ENCODE measurements at regions not wholly inside any gene's neighbourhood (a gene's known extent, or its start where the extent isn't known, plus 50 kb on each side); places are given as distances from the start of the nearest gene placed in this dataset.

- Histone ChIP-seq H3K4me2 (ENCODE audit: low read depth, low read length) (no peak overlapping the region), H3K79me2 (ENCODE audit: low read length) (no peaks in the 10 kb centered on the region), H3K27ac (ENCODE audit: low read length) (no peak overlapping the region), H4K20me1 (ENCODE audit: insufficient read depth, low read length) (no peaks in the 10 kb centered on the region), H3K27me3 (replicated peaks; ENCODE audit: insufficient read depth, low read length) (no peaks in the 10 kb centered on the region), H3F3A (ENCODE audit: insufficient read depth, low read length) (no peaks in the 10 kb centered on the region), H3K36me3 (replicated peaks; ENCODE audit: insufficient read depth, low read length) (no peaks in the 10 kb centered on the region), H3K9me2 (replicated peaks; ENCODE audit: insufficient read depth, low read length) (no peaks in the 10 kb centered on the region), H3K4me1 (ENCODE audit: low read length) (no peaks in the 10 kb centered on the region), H3K9ac (ENCODE audit: low read length) (no peak overlapping the region), H3K4me3 (ENCODE audit: low read length) (no peak overlapping the region), H2AFZ (ENCODE audit: low read length) (no peak overlapping the region), H3K9me3 (replicated peaks; ENCODE audit: insufficient read depth, low read length) (no peaks in the 10 kb centered on the region)
- no peak for DNase-seq
- TF ChIP-seq CTCF (IDR thresholded peaks at IDR 0.05; ENCODE audit: low read length) (no peak), EZH2phosphoT487 (IDR thresholded peaks at IDR 0.05; ENCODE audit: low read length) (no peak), EZH2 (optimal IDR thresholded peaks at IDR 0.05; ENCODE audit: low read depth, low read length) (no peak)
Measured at GRCh38 chr6:165167311-165167710, 142.1 kb downstream of the C6orf118 start.

GRCh38 chr6:165163519-165163918 is 145.9 kb downstream of the C6orf118 start:
- H2AFZ ChIP-seq (ENCODE audit: low read length): no peak overlapping the region
- no peak overlapping the region for H3K4me3 ChIP-seq (ENCODE audit: low read length)
- H3K9me2 ChIP-seq (replicated peaks; ENCODE audit: insufficient read depth, low read length): no peaks in the 10 kb centered on the region
- no peak overlapping the region for H3K4me2 ChIP-seq (ENCODE audit: low read depth, low read length)
- no peaks in the 10 kb centered on the region for H3K9me3 ChIP-seq (replicated peaks; ENCODE audit: insufficient read depth, low read length)
- H3F3A ChIP-seq (ENCODE audit: insufficient read depth, low read length): no peaks in the 10 kb centered on the region
- H3K36me3 ChIP-seq (replicated peaks; ENCODE audit: insufficient read depth, low read length): no peaks in the 10 kb centered on the region
- H3K27ac ChIP-seq (ENCODE audit: low read length): no peak overlapping the region
- H4K20me1 ChIP-seq (ENCODE audit: insufficient read depth, low read length): no peaks in the 10 kb centered on the region
- no peak for DNase-seq
- no peaks in the 10 kb centered on the region for H3K4me1 ChIP-seq (ENCODE audit: low read length)
- H3K27me3 ChIP-seq (replicated peaks; ENCODE audit: insufficient read depth, low read length): no peaks in the 10 kb centered on the region
- H3K79me2 ChIP-seq (ENCODE audit: low read length): no peaks in the 10 kb centered on the region
- TF ChIP-seq CTCF (IDR thresholded peaks at IDR 0.05; ENCODE audit: low read length): no peak
- TF ChIP-seq EZH2 (optimal IDR thresholded peaks at IDR 0.05; ENCODE audit: low read depth, low read length): no peak
- no peak for TF ChIP-seq EZH2phosphoT487 (IDR thresholded peaks at IDR 0.05; ENCODE audit: low read length)
- H3K9ac ChIP-seq (ENCODE audit: low read length): no peak overlapping the region

GRCh38 chr6:165159460-165159859 is 149.9 kb downstream of the C6orf118 start:
- H3K9ac ChIP-seq (ENCODE audit: low read length): no peak overlapping the region
- no peak for TF ChIP-seq CTCF (IDR thresholded peaks at IDR 0.05; ENCODE audit: low read length)
- TF ChIP-seq EZH2 (optimal IDR thresholded peaks at IDR 0.05; ENCODE audit: low read depth, low read length): no peak
- no peak for TF ChIP-seq EZH2phosphoT487 (IDR thresholded peaks at IDR 0.05; ENCODE audit: low read length)
- H3K79me2 ChIP-seq (ENCODE audit: low read length): no peaks in the 10 kb centered on the region
- H4K20me1 ChIP-seq (ENCODE audit: insufficient read depth, low read length): no peaks in the 10 kb centered on the region
- no peaks in the 10 kb centered on the region for H3K36me3 ChIP-seq (replicated peaks; ENCODE audit: insufficient read depth, low read length)
- no peak overlapping the region for H3K4me3 ChIP-seq (ENCODE audit: low read length)
- H3K27me3 ChIP-seq (replicated peaks; ENCODE audit: insufficient read depth, low read length): no peaks in the 10 kb centered on the region
- H3K27ac ChIP-seq (ENCODE audit: low read length): no peak overlapping the region
- no peaks in the 10 kb centered on the region for H3K9me3 ChIP-seq (replicated peaks; ENCODE audit: insufficient read depth, low read length)
- no peaks in the 10 kb centered on the region for H3K4me1 ChIP-seq (ENCODE audit: low read length)
- no peak overlapping the region for H3K4me2 ChIP-seq (ENCODE audit: low read depth, low read length)
- DNase-seq: no peak
- H2AFZ ChIP-seq (ENCODE audit: low read length): no peak overlapping the region
- no peaks in the 10 kb centered on the region for H3F3A ChIP-seq (ENCODE audit: insufficient read depth, low read length)
- H3K9me2 ChIP-seq (replicated peaks; ENCODE audit: insufficient read depth, low read length): no peaks in the 10 kb centered on the region

Measured in MM.1S (cell line).